ENCODE measurements at regions not wholly inside any gene's neighbourhood (a gene's known extent, or its start where the extent isn't known, plus 50 kb on each side); places are given as distances from the start of the nearest gene placed in this dataset.

- H3K27ac ChIP-seq, result no peak overlapping the region
- TF ChIP-seq, protein P1, sequence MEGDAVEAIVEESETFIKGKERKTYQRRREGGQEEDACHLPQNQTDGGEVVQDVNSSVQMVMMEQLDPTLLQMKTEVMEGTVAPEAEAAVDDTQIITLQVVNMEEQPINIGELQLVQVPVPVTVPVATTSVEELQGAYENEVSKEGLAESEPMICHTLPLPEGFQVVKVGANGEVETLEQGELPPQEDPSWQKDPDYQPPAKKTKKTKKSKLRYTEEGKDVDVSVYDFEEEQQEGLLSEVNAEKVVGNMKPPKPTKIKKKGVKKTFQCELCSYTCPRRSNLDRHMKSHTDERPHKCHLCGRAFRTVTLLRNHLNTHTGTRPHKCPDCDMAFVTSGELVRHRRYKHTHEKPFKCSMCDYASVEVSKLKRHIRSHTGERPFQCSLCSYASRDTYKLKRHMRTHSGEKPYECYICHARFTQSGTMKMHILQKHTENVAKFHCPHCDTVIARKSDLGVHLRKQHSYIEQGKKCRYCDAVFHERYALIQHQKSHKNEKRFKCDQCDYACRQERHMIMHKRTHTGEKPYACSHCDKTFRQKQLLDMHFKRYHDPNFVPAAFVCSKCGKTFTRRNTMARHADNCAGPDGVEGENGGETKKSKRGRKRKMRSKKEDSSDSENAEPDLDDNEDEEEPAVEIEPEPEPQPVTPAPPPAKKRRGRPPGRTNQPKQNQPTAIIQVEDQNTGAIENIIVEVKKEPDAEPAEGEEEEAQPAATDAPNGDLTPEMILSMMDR (IDR thresholded peaks at IDR 0.05), result no peak
Measured at GRCh38 chr9:7347556-7347955, 452.0 kb downstream of the DMAC1 start.

GRCh38 chr9:7346144-7346543, 453.4 kb downstream of the DMAC1 start:
- no peaks in the 10 kb centered on the region for H3K36me3 ChIP-seq
- DNase-seq (ENCODE audit: low spot score), result no peak
- TF ChIP-seq, protein P1 (IDR thresholded peaks at IDR 0.05), result no peak
- H3K4me3 ChIP-seq, result no peak overlapping the region
- peaks cover 0 to 6% of the 10 kb centered on the region in 2 donors for H3K9me3 ChIP-seq
- H3K27ac ChIP-seq, result no peak overlapping the region
- H3K27me3 ChIP-seq, result no peaks in the 10 kb centered on the region
- H3K4me1 ChIP-seq, result no peaks in the 10 kb centered on the region

More at GRCh38 chr9:7347556-7347955, 452.0 kb downstream of the DMAC1 start:
- H3K4me1 ChIP-seq, result no peaks in the 10 kb centered on the region
- H3K9me3 ChIP-seq, result peaks cover 0 to 6% of the 10 kb centered on the region in 2 donors
- no peaks in the 10 kb centered on the region for H3K36me3 ChIP-seq
- no peak for DNase-seq (ENCODE audit: low spot score)
- H3K4me3 ChIP-seq, result no peak overlapping the region
- no peaks in the 10 kb centered on the region for H3K27me3 ChIP-seq

- no peak for DNase-seq (ENCODE audit: low spot score)
- no peaks in the 10 kb centered on the region for H3K4me1 ChIP-seq
- H3K4me3 ChIP-seq, result no peak overlapping the region
- no peaks in the 10 kb centered on the region for H3K9me3 ChIP-seq
- no peaks in the 10 kb centered on the region for H3K27me3 ChIP-seq
- no peak overlapping the region for H3K27ac ChIP-seq
- TF ChIP-seq, protein P1 (IDR thresholded peaks at IDR 0.05), result no peak
- no peaks in the 10 kb centered on the region for H3K36me3 ChIP-seq
Measured at GRCh38 chr9:7342736-7343135, 456.8 kb downstream of the DMAC1 start.

GRCh38 chr9:7342229-7342628, 457.3 kb downstream of the DMAC1 start:
- Histone ChIP-seq H3K4me3 (no peak overlapping the region), H3K27me3 (no peaks in the 10 kb centered on the region), H3K4me1 (no peaks in the 10 kb centered on the region), H3K27ac (no peak overlapping the region), H3K9me3 (no peaks in the 10 kb centered on the region), H3K36me3 (no peaks in the 10 kb centered on the region)
- TF ChIP-seq, protein P1 (IDR thresholded peaks at IDR 0.05), result peak in 1 of 2 donors; percentile 36
- DNase-seq (ENCODE audit: low spot score), result no peak

DNA sequence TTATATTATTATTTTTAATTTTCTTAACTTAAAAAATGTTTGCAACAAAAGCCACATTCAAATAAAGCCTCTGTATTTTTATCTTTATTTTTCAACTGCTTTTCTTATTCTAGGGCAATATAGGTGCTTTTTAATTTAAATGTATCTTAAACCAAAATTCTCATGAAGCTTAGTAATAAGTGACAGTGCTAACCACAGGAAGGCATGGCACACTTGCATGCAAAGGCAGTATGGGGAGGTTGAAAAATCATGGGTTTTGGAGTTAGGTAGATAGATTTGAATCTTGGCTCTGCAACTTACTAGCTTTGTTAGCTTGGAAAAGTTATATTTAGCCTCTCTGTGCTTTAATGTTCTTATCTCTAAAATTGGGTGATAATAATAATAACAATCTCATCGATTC, 458.0 kb downstream of the DMAC1 start:
- Histone ChIP-seq H3K27me3 (no peaks in the 10 kb centered on the region), H3K4me3 (no peak overlapping the region), H3K27ac (no peak overlapping the region), H3K9me3 (no peaks in the 10 kb centered on the region), H3K4me1 (no peaks in the 10 kb centered on the region), H3K36me3 (no peaks in the 10 kb centered on the region)
- DNase-seq (ENCODE audit: low spot score), result no peak
- TF ChIP-seq, protein P1 (IDR thresholded peaks at IDR 0.05), result no peak

DNA sequence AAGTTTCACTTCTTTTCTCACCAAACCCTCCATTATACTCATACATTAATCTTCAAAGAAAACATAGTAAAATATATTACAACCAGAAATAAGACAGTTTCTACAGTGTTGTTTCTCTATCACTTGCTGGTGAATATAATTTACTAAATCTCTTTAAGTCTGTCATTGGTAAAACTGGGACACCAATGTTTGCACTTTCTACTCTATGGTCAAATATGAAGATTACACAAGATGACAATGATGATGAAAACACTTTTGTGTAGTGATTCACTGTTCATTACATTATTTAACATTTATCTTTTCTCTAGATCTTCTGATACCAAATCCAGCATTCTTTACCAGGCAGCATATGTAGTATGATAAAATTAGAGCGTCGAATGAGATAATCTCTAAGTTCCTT, 459.1 kb downstream of the DMAC1 start:
- no peaks in the 10 kb centered on the region for H3K9me3 ChIP-seq
- no peak for DNase-seq (ENCODE audit: low spot score)
- no peaks in the 10 kb centered on the region for H3K27me3 ChIP-seq
- no peaks in the 10 kb centered on the region for H3K4me1 ChIP-seq
- H3K4me3 ChIP-seq, result no peak overlapping the region
- no peak overlapping the region for H3K27ac ChIP-seq
- H3K36me3 ChIP-seq, result no peaks in the 10 kb centered on the region
- TF ChIP-seq, protein P1 (IDR thresholded peaks at IDR 0.05), result no peak
